NCI-H345 (cell line): ENCODE measurements at regions not wholly inside any gene's neighbourhood (a gene's known extent, or its start where the extent isn't known, plus 50 kb on each side); places are given as distances from the start of the nearest gene placed in this dataset.
"Not testable (repeated sequence)": the region's sequence is repeated elsewhere in the genome, so short reads cannot be mapped to it uniquely, and the experiment has no call there.

Source experiments
- DNase-seq: peaks from one replicate; lab custom pipeline; 2025; lab: John Stamatoyannopoulos, UW

GRCh38 chr6:1445650-1446330, 56.4 kb downstream of the FOXF2 start:
- no peak for DNase-seq

- no peak for DNase-seq
These were observed 60.5 kb downstream of the FOXF2 start for GRCh38 chr6:1449896-1450295.

- no peak for DNase-seq
These were observed 63.6 kb downstream of the FOXF2 start for GRCh38 chr6:1453024-1453423.

- not testable (repeated sequence) for DNase-seq
These were observed 67.4 kb downstream of the FOXF2 start for GRCh38 chr6:1456816-1457215.

GRCh38 chr6:1461207-1461606, 71.8 kb downstream of the FOXF2 start:
- DNase-seq, result no peak

- no peak for DNase-seq
These were observed 72.4 kb downstream of the FOXF2 start for GRCh38 chr6:1461736-1462135.

GRCh38 chr6:1463275-1463674, 73.9 kb downstream of the FOXF2 start:
- DNase-seq, result no peak

- DNase-seq, result no peak
These were observed 74.5 kb downstream of the FOXF2 start for GRCh38 chr6:1463751-1464426.

- peak; percentile 1 for DNase-seq
These were observed 75.5 kb downstream of the FOXF2 start for GRCh38 chr6:1464781-1465370.

- DNase-seq, result no peak
These were observed 78.8 kb downstream of the FOXF2 start for GRCh38 chr6:1468126-1468525.

- no peak for DNase-seq
These were observed 80.7 kb downstream of the FOXF2 start for GRCh38 chr6:1470040-1470439.

GRCh38 chr6:1472643-1473042, 83.3 kb downstream of the FOXF2 start:
- no peak for DNase-seq

- DNase-seq, result no peak
These were observed 83.8 kb downstream of the FOXF2 start for GRCh38 chr6:1473166-1473565.

- DNase-seq, result no peak
These were observed 84.2 kb downstream of the FOXF2 start for GRCh38 chr6:1473598-1473997.

GRCh38 chr6:1474205-1474604, 84.8 kb downstream of the FOXF2 start:
- no peak for DNase-seq

- DNase-seq, result no peak
These were observed 85.8 kb downstream of the FOXF2 start for GRCh38 chr6:1475174-1475573.

- DNase-seq, result no peak
These were observed 88.2 kb downstream of the FOXF2 start for GRCh38 chr6:1477432-1478090.

- not testable (repeated sequence) for DNase-seq
These were observed 88.9 kb downstream of the FOXF2 start for GRCh38 chr6:1478163-1478826.

GRCh38 chr6:1479095-1479494, 89.7 kb downstream of the FOXF2 start:
- no peak for DNase-seq

- DNase-seq, result no peak
These were observed 90.3 kb downstream of the FOXF2 start for GRCh38 chr6:1479601-1480221.

- no peak for DNase-seq
These were observed 91.9 kb downstream of the FOXF2 start for GRCh38 chr6:1481286-1481685.
